Stimulated activated CD8-positive, alpha-beta memory T cell treated with anti-CD3 and anti-CD28 coated beads, Interleukin-2, amount 100 ng/mL, for 48 hours (primary cell): ENCODE measurements at regions not wholly inside any gene's neighbourhood (a gene's known extent, or its start where the extent isn't known, plus 50 kb on each side); places are given as distances from the start of the nearest gene placed in this dataset.

Source experiments
- DNase-seq, 2 donors: peaks; one replicate each; pipeline ENCODE4 v3.0.0-alpha.2; 2020; ENCODE audit warnings: low read depth in 2 of 2

- DNase-seq = no peak
Measured at GRCh38 chr16:6512512-6512911, 820.1 kb upstream of the RBFOX1 start.

GRCh38 chr16:6510261-6510660 is 822.4 kb upstream of the RBFOX1 start:
- DNase-seq = no peak

GRCh38 chr16:6499413-6499812 is 833.2 kb upstream of the RBFOX1 start:
- DNase-seq = no peak

GRCh38 chr16:6498858-6499257 is 833.8 kb upstream of the RBFOX1 start:
- no peak for DNase-seq

- no peak for DNase-seq
Measured at GRCh38 chr16:6496996-6497395, 835.6 kb upstream of the RBFOX1 start.

- DNase-seq = no peak
Measured at GRCh38 chr16:6495486-6496210, 837.0 kb upstream of the RBFOX1 start.

- no peak for DNase-seq
Measured at GRCh38 chr16:6494716-6495115, 837.9 kb upstream of the RBFOX1 start.

- DNase-seq = no peak
Measured at GRCh38 chr16:6493555-6493954, 839.1 kb upstream of the RBFOX1 start.

GRCh38 chr16:6492742-6493141 is 839.9 kb upstream of the RBFOX1 start:
- no peak for DNase-seq

GRCh38 chr16:6484935-6485334 is 847.7 kb upstream of the RBFOX1 start:
- DNase-seq = no peak

- DNase-seq = no peak
Measured at GRCh38 chr16:6484081-6484480, 848.6 kb upstream of the RBFOX1 start.

GRCh38 chr16:6483469-6484033 is 849.1 kb upstream of the RBFOX1 start:
- DNase-seq = no peak

GRCh38 chr16:6482696-6483468 is 849.8 kb upstream of the RBFOX1 start:
- DNase-seq = no peak

GRCh38 chr16:6481894-6482293 is 850.8 kb upstream of the RBFOX1 start:
- no peak for DNase-seq

GRCh38 chr16:6453742-6454141 is 878.9 kb upstream of the RBFOX1 start:
- DNase-seq = no peak

- DNase-seq = no peak
Measured at GRCh38 chr16:6447021-6447790, 885.4 kb upstream of the RBFOX1 start.

GRCh38 chr16:6446370-6446769 is 886.3 kb upstream of the RBFOX1 start:
- DNase-seq = no peak

- no peak for DNase-seq
Measured at GRCh38 chr16:6439129-6439528, 893.5 kb upstream of the RBFOX1 start.

- no peak for DNase-seq
Measured at GRCh38 chr16:6428861-6429260, 903.8 kb upstream of the RBFOX1 start.

- no peak for DNase-seq
Measured at GRCh38 chr16:6427621-6428020, 905.0 kb upstream of the RBFOX1 start.

- no peak for DNase-seq
Measured at GRCh38 chr16:6407596-6407995, 925.0 kb upstream of the RBFOX1 start.

GRCh38 chr16:6406028-6406427 is 926.6 kb upstream of the RBFOX1 start:
- no peak for DNase-seq
